H1 (cell line): ENCODE measurements at regions not wholly inside any gene's neighbourhood (a gene's known extent, or its start where the extent isn't known, plus 50 kb on each side); places are given as distances from the start of the nearest gene placed in this dataset.

ENCODE experiments used
- BCL11A ChIP-seq, 2 experiments: IDR thresholded peaks; one replicate each; pipeline ENCODE4 v1.6.1; 2011; ENCODE audit warnings: low read depth in 2 of 2, low read length in 2 of 2, mild to moderate bottlenecking in 2 of 2
- CEBPB ChIP-seq: IDR thresholded peaks from 2 replicates; pipeline ENCODE4 v1.6.1; 2012; ENCODE audit warnings: low read depth, low read length
- CREB1 ChIP-seq: IDR thresholded peaks from 2 replicates; pipeline ENCODE4 v1.6.1; 2012; ENCODE audit warnings: inconsistent platforms
- JUND ChIP-seq: IDR thresholded peaks from 2 replicates; pipeline ENCODE4 v1.6.1; 2011; ENCODE audit warnings: mild to moderate bottlenecking, improper control_type of control experiment, low read length
- MAX ChIP-seq: IDR thresholded peaks from 2 replicates; pipeline ENCODE4 v1.6.1; 2012; ENCODE audit warnings: inconsistent platforms
- POLR2A ChIP-seq, 2 experiments: IDR thresholded peaks; 1 replicate in 1 of 2; 2 replicates in 1 of 2; pipeline ENCODE4 v1.6.1; 2011; ENCODE audit warnings: low read depth in 2 of 2, low read length in 2 of 2, mild to moderate bottlenecking in 2 of 2; ENCODE audit errors: control extremely low read depth in 1 of 2
- POLR2AphosphoS5 ChIP-seq: IDR thresholded peaks from 2 replicates; pipeline ENCODE4 v1.6.1; 2011; ENCODE audit warnings: low read depth, low read length
- RAD21 ChIP-seq, 2 experiments: IDR thresholded peaks in 1 of 2; conservative IDR thresholded peaks in 1 of 2; 2 replicates each; pipeline ENCODE4 v1.6.1; 2011; ENCODE audit warnings: low read depth in 2 of 2, low read length in 2 of 2, improper control_type of control experiment in 1 of 2, inconsistent platforms in 1 of 2, mild to moderate bottlenecking in 1 of 2, moderate library complexity in 1 of 2
- RFX5 ChIP-seq: IDR thresholded peaks from 2 replicates; pipeline ENCODE4 v1.6.1; 2011; ENCODE audit warnings: low read depth, low read length, improper control_type of control experiment, borderline replicate concordance
- SIN3A ChIP-seq, 2 experiments: IDR thresholded peaks in 1 of 2; conservative IDR thresholded peaks in 1 of 2; 2 replicates each; pipeline ENCODE4 v1.6.1; 2011 to 2012; ENCODE audit warnings: low read length in 2 of 2, improper control_type of control experiment in 1 of 2, low read depth in 1 of 2, mild to moderate bottlenecking in 1 of 2
- SUZ12 ChIP-seq: fragments of 200-600 bp; sonication (generic); IDR thresholded peaks from 2 replicates; pipeline ENCODE4 v1.6.1; 2012; ENCODE audit warnings: mild to moderate bottlenecking, inconsistent platforms, low read length, moderate library complexity, mixed read lengths
- YY1 ChIP-seq: IDR thresholded peaks from 2 replicates; pipeline ENCODE4 v1.6.1; 2011; ENCODE audit warnings: low read depth, mild to moderate bottlenecking, low read length
- ZNF274 ChIP-seq: IDR thresholded peaks from 2 replicates; pipeline ENCODE4 v1.7.0; 2012; ENCODE audit warnings: low read length, borderline replicate concordance; ENCODE audit errors: extremely low read depth
- TF ChIP-seq, protein P1 (sequence below), 3 experiments: IDR thresholded peaks; 1 replicate in 2 of 3; 2 replicates in 1 of 3; pipeline versions ENCODE4 v1.5.1 to v1.6.1; 2011; ENCODE audit warnings: low read length in 3 of 3, mild to moderate bottlenecking in 3 of 3, inconsistent platforms in 2 of 3, low read depth in 1 of 3, moderate library complexity in 1 of 3; ENCODE audit not compliant: insufficient read depth in 1 of 3; ENCODE audit errors: control extremely low read depth in 1 of 3

- TF ChIP-seq, protein P1, sequence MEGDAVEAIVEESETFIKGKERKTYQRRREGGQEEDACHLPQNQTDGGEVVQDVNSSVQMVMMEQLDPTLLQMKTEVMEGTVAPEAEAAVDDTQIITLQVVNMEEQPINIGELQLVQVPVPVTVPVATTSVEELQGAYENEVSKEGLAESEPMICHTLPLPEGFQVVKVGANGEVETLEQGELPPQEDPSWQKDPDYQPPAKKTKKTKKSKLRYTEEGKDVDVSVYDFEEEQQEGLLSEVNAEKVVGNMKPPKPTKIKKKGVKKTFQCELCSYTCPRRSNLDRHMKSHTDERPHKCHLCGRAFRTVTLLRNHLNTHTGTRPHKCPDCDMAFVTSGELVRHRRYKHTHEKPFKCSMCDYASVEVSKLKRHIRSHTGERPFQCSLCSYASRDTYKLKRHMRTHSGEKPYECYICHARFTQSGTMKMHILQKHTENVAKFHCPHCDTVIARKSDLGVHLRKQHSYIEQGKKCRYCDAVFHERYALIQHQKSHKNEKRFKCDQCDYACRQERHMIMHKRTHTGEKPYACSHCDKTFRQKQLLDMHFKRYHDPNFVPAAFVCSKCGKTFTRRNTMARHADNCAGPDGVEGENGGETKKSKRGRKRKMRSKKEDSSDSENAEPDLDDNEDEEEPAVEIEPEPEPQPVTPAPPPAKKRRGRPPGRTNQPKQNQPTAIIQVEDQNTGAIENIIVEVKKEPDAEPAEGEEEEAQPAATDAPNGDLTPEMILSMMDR (IDR thresholded peaks at IDR 0.05; ENCODE audit: control extremely low read depth in 1 of 3, insufficient read depth in 1 of 3, low read depth in 1 of 3, low read length in 3 of 3), result no peak
- no peak for TF ChIP-seq CREB1
- TF ChIP-seq CEBPB, result no peak
- no peak for TF ChIP-seq RFX5
- TF ChIP-seq ZNF274, result no peak
- no peak for TF ChIP-seq MAX
- no peak for TF ChIP-seq POLR2A (IDR thresholded peaks at IDR 0.05; ENCODE audit: control extremely low read depth in 1 of 2, low read depth in 2 of 2, low read length in 2 of 2)
- TF ChIP-seq YY1, result no peak
- TF ChIP-seq RAD21 (IDR thresholded peaks at IDR 0.05 in 1 of 2, conservative IDR thresholded peaks at IDR 0.05 in 1 of 2; ENCODE audit: low read depth in 2 of 2, low read length in 2 of 2), result no peak
- TF ChIP-seq JUND, result no peak
- no peak for TF ChIP-seq SIN3A (conservative IDR thresholded peaks at IDR 0.05 in 1 of 2, IDR thresholded peaks at IDR 0.05 in 1 of 2; ENCODE audit: low read depth in 1 of 2, low read length in 2 of 2)
- no peak for TF ChIP-seq BCL11A (IDR thresholded peaks at IDR 0.05; ENCODE audit: low read depth in 2 of 2, low read length in 2 of 2)
- no peak for TF ChIP-seq POLR2AphosphoS5
- TF ChIP-seq SUZ12, result no peak
These were observed 291.5 kb downstream of the SLC4A3 start for GRCh38 chr2:219918944-219919343.
